Astrocyte of the cerebellum (primary cell): ENCODE measurements at regions not wholly inside any gene's neighbourhood (a gene's known extent, or its start where the extent isn't known, plus 50 kb on each side); places are given as distances from the start of the nearest gene placed in this dataset.

Source experiments
- DNase-seq: peaks from one replicate; pipeline ENCODE4 v3.0.0-alpha.2; 2011; ENCODE audit warnings: low read depth
- H3K4me3 ChIP-seq: 2 replicates; pipeline ENCODE4 v1.5.1; 2011; ENCODE audit warnings: mild to moderate bottlenecking, low read depth, low read length, moderate library complexity
- in situ Hi-C: cut with HindIII; loops from 2 replicates; pipeline ENCODE4 v1.10.0; 2017; ENCODE audit warnings: low sequenced_read_pairs
- TF ChIP-seq, protein P1 (sequence below): IDR thresholded peaks from 2 replicates; pipeline ENCODE4 v1.5.1; 2012; ENCODE audit warnings: low read length, low read depth, moderate library complexity, mild to moderate bottlenecking; ENCODE audit errors: missing control alignments

DNA sequence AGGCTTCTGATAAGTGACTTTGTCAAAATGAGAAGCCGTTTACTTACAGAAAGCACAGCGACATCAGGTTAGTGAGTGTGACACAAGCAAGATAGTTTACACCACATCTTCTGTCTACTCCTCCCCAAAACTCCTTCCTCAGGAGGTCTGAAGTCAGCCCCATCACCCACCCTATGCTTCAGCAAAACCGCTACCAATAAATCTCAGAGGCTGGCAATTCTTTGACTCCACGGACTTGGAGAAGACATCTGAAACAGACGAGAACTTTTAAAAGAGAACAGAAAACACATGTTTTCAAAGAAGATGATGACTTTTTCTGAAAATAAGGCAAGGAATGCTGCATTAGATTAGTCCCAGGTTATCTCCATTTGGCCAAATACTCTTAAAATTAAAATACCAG lies 261.1 kb downstream of the TBC1D4 start:
- TF ChIP-seq, protein P1, sequence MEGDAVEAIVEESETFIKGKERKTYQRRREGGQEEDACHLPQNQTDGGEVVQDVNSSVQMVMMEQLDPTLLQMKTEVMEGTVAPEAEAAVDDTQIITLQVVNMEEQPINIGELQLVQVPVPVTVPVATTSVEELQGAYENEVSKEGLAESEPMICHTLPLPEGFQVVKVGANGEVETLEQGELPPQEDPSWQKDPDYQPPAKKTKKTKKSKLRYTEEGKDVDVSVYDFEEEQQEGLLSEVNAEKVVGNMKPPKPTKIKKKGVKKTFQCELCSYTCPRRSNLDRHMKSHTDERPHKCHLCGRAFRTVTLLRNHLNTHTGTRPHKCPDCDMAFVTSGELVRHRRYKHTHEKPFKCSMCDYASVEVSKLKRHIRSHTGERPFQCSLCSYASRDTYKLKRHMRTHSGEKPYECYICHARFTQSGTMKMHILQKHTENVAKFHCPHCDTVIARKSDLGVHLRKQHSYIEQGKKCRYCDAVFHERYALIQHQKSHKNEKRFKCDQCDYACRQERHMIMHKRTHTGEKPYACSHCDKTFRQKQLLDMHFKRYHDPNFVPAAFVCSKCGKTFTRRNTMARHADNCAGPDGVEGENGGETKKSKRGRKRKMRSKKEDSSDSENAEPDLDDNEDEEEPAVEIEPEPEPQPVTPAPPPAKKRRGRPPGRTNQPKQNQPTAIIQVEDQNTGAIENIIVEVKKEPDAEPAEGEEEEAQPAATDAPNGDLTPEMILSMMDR, result no peak
- in situ Hi-C loops, result no loop called here
- no peak overlapping the region for H3K4me3 ChIP-seq
- no peak for DNase-seq

DNA sequence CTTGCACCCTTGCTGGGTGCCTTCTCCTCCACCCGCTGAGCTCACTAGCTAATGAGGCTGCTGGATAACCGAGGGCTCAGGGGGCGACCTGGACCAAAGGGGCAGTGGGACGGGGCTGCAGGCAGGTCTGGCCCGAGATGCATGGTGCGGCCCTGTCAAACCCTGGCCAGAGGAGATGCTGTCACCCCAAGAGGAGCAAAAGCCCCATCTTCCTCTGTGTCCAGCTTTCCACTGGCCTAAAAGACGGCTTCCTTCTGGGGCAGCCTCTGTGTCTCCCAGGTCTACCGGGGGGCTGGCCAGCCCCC lies 261.8 kb downstream of the TBC1D4 start:
- in situ Hi-C loops, result no loop called here
- no peak overlapping the region for H3K4me3 ChIP-seq
- TF ChIP-seq, protein P1, result no peak
- no peak for DNase-seq

DNA sequence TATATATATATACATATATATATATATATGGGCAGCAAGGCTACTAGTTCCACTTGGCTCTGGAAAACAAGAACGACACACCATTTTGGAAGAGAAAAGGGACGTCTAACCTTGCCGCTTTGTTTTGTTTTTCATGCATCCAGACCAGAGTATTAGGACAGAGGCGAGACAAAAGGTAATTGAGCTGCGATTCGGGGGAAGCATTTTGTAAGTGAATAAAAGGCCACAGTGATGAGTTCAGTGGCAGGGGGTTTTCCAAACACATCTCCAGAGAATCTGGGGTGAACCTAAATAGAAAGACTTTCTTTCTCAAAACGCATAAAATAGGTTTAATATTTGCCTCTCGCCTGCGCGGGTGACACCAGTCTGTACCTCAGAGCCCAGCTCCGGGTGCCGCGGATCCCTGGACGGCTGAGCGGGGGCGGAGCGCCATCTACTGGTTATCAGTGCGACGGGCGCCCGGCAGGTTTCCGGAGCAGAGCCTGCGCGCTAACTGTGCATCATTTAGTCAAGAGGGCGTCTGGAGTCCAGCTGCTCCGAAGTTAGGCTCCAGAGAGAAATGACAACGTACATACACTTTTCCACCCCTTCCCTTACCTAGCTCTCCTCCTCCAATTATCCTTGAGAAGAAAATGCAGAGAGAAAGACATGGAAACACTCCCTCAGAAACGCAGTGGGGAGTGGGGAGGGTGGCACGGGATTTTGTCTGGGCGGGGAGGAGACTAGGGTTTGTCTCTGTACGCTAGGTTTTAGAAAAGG lies 262.3 kb downstream of the TBC1D4 start:
- in situ Hi-C loops, result no loop called here
- TF ChIP-seq, protein P1, result peak; percentile 91
- DNase-seq, result peak; percentile 37
- H3K4me3 ChIP-seq, result peak overlapping the region; percentile 31

DNA sequence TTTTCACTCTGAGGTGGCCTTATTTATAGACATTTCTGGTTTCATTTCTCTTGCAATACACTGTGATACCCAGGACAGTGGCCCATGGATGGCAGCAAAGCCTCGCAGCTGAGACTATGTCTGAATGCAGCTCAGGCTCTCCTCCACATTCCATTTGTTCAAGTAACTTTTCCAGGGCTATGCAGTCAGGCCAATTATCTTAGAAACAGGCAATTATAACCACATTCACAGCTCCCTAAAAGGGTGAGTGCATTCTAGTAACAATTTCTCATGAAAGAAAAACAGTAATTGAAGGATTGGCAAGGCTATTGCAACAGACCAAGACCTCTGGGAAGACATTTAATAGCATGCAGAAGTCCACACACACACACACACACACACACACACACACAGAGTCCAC lies 264.0 kb downstream of the TBC1D4 start:
- no peak overlapping the region for H3K4me3 ChIP-seq
- TF ChIP-seq, protein P1, result no peak
- in situ Hi-C loops, result no loop called here
- DNase-seq, result peak; percentile 32

DNA sequence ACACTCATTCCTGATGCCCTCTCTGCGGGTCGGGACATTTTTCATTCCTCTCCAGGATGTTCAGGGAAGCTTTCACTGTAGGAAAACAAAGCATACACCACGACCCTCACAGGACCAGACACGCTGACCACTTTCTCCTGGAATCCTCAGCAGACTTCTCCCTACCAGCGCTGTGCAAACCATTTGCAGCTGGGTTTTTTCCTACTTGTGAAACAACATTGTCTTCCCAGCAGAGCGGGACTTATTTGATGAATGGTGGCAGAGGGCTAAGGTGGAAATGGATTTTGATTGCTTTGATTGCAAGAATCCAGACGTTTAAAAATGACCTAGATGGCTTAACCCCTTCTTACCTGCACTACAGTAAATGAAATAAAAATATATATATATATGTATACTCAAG lies 265.9 kb downstream of the TBC1D4 start:
- H3K4me3 ChIP-seq, result no peak overlapping the region
- no peak for DNase-seq
- in situ Hi-C loops, result no loop called here
- TF ChIP-seq, protein P1, result no peak

DNA sequence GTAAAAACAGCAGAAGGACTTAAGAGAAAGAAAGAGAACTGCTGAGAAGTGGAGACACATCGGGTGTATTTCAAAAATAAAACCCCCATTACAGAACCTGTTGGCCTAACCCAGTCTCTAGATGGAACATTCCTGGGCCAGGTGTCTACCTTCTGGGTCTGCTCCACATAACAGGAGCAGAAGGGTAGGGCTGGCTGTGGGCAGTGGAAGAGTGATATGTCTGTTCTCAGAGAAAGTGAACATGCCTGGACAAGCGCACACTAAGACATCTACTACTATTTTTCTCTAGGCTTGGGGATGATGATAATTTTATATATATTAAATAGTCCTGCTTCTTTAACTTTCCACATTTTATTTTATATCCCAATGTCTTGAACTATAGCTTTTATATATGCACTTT lies 267.1 kb downstream of the TBC1D4 start:
- DNase-seq, result no peak
- in situ Hi-C loops, result no loop called here
- TF ChIP-seq, protein P1, result no peak
- no peak overlapping the region for H3K4me3 ChIP-seq
